Parathyroid adenoma (tissue), 2 donors: ENCODE measurements at regions not wholly inside any gene's neighbourhood (a gene's known extent, or its start where the extent isn't known, plus 50 kb on each side); places are given as distances from the start of the nearest gene placed in this dataset.
"Not testable (repeated sequence)": the region's sequence is repeated elsewhere in the genome, so short reads cannot be mapped to it uniquely, and the experiment has no call there.

ENCODE experiments used
- H2AFZ ChIP-seq: fragments of 300-600 bp; sonication (generic); one replicate; pipeline ENCODE4 v1.7.0; 2017; ENCODE audit warnings: antibody characterized with exemption, mild to moderate bottlenecking
- H3K27ac ChIP-seq: fragments of 300-600 bp; sonication (generic); one replicate; pipeline ENCODE4 v1.7.0; 2017
- H3K27me3 ChIP-seq: fragments of 300-600 bp; sonication (generic); one replicate; pipeline ENCODE4 v1.7.0; 2017; ENCODE audit warnings: low read length; ENCODE audit not compliant: control insufficient read depth, insufficient read depth
- H3K36me3 ChIP-seq: fragments of 300-600 bp; sonication (generic); one replicate; pipeline ENCODE4 v1.7.0; 2017; ENCODE audit warnings: low read length; ENCODE audit not compliant: control insufficient read depth, insufficient read depth
- H3K4me1 ChIP-seq: fragments of 300-600 bp; sonication (generic); one replicate; pipeline ENCODE4 v1.7.0; 2017; ENCODE audit warnings: control low read depth
- H3K4me2 ChIP-seq: fragments of 300-600 bp; sonication (generic); one replicate; pipeline ENCODE4 v1.7.0; 2017; ENCODE audit warnings: low read length
- H3K4me3 ChIP-seq: fragments of 300-600 bp; sonication (generic); one replicate; pipeline ENCODE4 v1.7.0; 2017; ENCODE audit warnings: low read depth, low read length
- H3K79me2 ChIP-seq: fragments of 300-600 bp; sonication (generic); one replicate; pipeline ENCODE4 v1.7.0; 2017; ENCODE audit warnings: control low read depth
- H3K9ac ChIP-seq: fragments of 300-600 bp; sonication (generic); one replicate; pipeline ENCODE4 v1.7.0; 2017; ENCODE audit warnings: mild to moderate bottlenecking
- H3K9me3 ChIP-seq: fragments of 300-600 bp; sonication (generic); one replicate; pipeline ENCODE4 v1.7.0; 2017; ENCODE audit warnings: low read length; ENCODE audit not compliant: control insufficient read depth
- CTCF ChIP-seq: fragments of 300-600 bp; sonication (generic); IDR thresholded peaks from one replicate; pipeline ENCODE4 v1.7.0; 2017; ENCODE audit warnings: antibody characterized with exemption, mild to moderate bottlenecking
- donor health status: primary hyperparathyroidism.

DNA sequence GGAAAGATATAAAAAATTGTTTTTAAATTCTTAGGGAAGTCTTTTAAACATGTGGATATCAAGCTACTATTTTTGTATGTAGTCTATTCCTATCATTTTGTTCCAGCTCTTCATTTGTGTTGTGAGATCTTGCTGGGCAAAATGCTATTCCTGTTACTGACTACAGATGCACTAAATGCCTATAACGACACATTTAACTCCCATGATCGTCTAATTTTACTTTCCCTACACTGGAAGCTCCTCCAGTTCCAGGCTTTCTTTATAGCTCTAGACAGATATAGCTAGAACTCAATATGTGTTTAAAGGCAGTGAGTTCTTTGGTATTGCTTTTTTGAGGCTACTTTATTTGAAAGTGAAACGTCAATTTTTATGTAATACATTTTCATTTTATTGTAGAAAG lies 971.5 kb upstream of the CITED2 start:
- no peak for TF ChIP-seq CTCF
- H3K27ac ChIP-seq: no peak overlapping the region

DNA sequence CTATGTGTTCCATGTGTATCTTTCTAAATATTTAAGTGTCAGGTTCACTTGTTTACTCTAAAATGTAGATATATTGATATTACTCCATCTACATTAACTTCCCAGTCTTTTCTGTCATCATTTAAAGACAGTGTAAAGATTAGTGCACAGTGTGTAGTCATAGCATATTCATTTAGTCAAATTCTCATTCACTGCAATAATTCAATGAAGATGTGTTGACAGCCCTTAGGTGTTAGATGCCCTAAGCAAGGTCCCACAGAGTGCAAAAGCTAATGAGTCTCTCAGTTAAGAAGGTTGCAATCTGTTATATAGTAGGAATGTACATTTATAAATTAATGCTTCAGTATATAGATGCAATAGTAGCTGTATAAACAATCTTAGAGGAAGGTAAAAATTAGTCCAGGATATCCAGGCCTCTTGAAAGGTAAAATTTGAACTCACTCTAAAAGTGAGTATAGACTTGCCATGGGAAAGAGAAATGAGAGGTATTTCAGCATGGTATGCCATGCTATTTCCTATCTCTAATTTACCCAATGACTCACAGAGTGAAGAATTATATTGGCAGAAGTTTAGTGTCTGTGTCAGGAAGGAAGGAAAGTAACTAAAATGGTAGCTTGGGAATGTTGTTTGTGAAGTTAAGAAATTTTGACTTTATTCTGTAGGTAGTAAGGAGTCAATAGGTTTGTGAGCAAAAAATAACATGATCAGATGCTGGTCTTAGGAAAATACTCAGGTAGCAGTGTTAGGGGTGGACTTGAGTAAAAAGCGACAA lies 969.9 kb upstream of the CITED2 start:
- Histone ChIP-seq H3K4me2 (no peak overlapping the region), H3K9me3 (no peaks in the 10 kb centered on the region), H3K36me3 (no peaks in the 10 kb centered on the region), H2AFZ (no peak overlapping the region), H3K9ac (no peak overlapping the region), H3K27me3 (no peaks in the 10 kb centered on the region), H3K79me2 (no peaks in the 10 kb centered on the region), H3K4me1 (peaks cover 4% of the 10 kb centered on the region), H3K4me3 (no peak overlapping the region), H3K27ac (no peak overlapping the region)
- no peak for TF ChIP-seq CTCF

More for the DNA sequence above, 971.5 kb upstream of the CITED2 start:
- no peak overlapping the region for H3K9ac ChIP-seq
- H3K79me2 ChIP-seq: no peaks in the 10 kb centered on the region
- no peaks in the 10 kb centered on the region for H3K9me3 ChIP-seq
- H3K27me3 ChIP-seq: no peaks in the 10 kb centered on the region
- H3K4me1 ChIP-seq: peaks cover 4% of the 10 kb centered on the region
- no peak overlapping the region for H2AFZ ChIP-seq
- H3K4me3 ChIP-seq: no peak overlapping the region
- H3K36me3 ChIP-seq: no peaks in the 10 kb centered on the region
- no peak overlapping the region for H3K4me2 ChIP-seq

- no peak overlapping the region for H2AFZ ChIP-seq
- no peaks in the 10 kb centered on the region for H3K36me3 ChIP-seq
- H3K27ac ChIP-seq: no peak overlapping the region
- H3K4me1 ChIP-seq: peaks cover 4% of the 10 kb centered on the region
- no peak overlapping the region for H3K4me3 ChIP-seq
- no peaks in the 10 kb centered on the region for H3K79me2 ChIP-seq
- no peaks in the 10 kb centered on the region for H3K27me3 ChIP-seq
- no peak overlapping the region for H3K4me2 ChIP-seq
- H3K9me3 ChIP-seq: no peaks in the 10 kb centered on the region
- no peak for TF ChIP-seq CTCF
- H3K9ac ChIP-seq: no peak overlapping the region
Measured at GRCh38 chr6:140343128-140343527, 968.7 kb upstream of the CITED2 start.

- Histone ChIP-seq H3K36me3 (no peaks in the 10 kb centered on the region), H3K4me3 (no peak overlapping the region), H3K27ac (no peak overlapping the region), H3K4me1 (no peaks in the 10 kb centered on the region), H3K9me3 (no peaks in the 10 kb centered on the region), H3K27me3 (no peaks in the 10 kb centered on the region), H3K4me2 (no peak overlapping the region), H2AFZ (no peak overlapping the region), H3K79me2 (no peaks in the 10 kb centered on the region), H3K9ac (no peak overlapping the region)
- TF ChIP-seq CTCF: no peak
Measured at GRCh38 chr6:140341272-140341671, 966.8 kb upstream of the CITED2 start.

DNA sequence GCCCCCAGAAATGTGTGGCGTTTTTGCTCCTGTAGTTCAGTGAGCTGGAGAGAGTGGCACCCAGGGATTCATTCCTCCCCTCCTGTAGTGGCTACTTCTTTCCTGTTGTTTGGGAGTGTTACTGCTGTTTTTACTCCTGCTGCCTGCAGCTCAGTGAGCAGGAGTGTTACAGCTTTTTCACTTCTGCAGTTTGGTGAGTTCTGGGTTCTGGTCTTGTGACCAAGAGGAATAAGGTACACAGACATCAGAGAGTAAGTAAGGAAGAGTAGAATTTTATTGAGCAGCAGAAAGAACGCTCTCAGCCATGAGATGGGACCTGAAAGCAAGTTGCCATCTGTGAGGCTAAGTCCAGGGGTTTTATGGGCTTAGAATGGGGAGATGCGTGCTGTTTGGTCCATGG lies 966.3 kb upstream of the CITED2 start:
- no peaks in the 10 kb centered on the region for H3K9me3 ChIP-seq
- no peak overlapping the region for H3K4me2 ChIP-seq
- no peak for TF ChIP-seq CTCF
- H3K27ac ChIP-seq: no peak overlapping the region
- H2AFZ ChIP-seq: no peak overlapping the region
- H3K36me3 ChIP-seq: no peaks in the 10 kb centered on the region
- no peaks in the 10 kb centered on the region for H3K79me2 ChIP-seq
- H3K9ac ChIP-seq: no peak overlapping the region
- H3K4me1 ChIP-seq: no peaks in the 10 kb centered on the region
- no peaks in the 10 kb centered on the region for H3K27me3 ChIP-seq
- no peak overlapping the region for H3K4me3 ChIP-seq

- not testable (repeated sequence) for H3K9ac ChIP-seq, H3K27ac ChIP-seq, H2AFZ ChIP-seq, H3K4me3 ChIP-seq, H3K4me2 ChIP-seq, H3K79me2 ChIP-seq, H3K36me3 ChIP-seq, H3K27me3 ChIP-seq, H3K4me1 ChIP-seq, H3K9me3 ChIP-seq
Measured at GRCh38 chr6:140339084-140339483, 964.6 kb upstream of the CITED2 start.
